Globus pallidus (tissue), 1 donor: ENCODE measurements at regions not wholly inside any gene's neighbourhood (a gene's known extent, or its start where the extent isn't known, plus 50 kb on each side); places are given as distances from the start of the nearest gene placed in this dataset.

Experiments used
- DNase-seq: peaks from one replicate; pipeline ENCODE4 v3.0.0-alpha.2; 2015; ENCODE audit warnings: low spot score

DNA sequence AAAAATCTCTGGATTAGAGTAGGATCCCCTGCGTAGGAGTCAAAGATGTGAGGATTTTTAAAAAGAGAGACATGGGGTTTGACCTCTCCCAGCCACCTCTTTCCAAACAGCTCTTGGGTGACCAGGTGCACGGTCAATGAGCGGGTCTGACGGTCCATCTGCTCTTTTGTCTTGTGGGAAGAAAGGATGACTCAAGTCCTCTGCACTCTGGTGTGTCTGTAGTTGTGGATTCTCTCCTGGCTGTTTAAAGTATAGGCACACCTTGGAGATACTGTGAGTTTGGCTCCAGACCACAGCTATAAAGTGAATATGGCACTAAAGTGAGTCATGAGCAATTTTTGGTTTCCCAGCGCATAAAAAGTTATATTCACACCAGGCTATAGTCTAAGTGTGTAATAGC lies 209.8 kb downstream of the BMP7 start:
- no peak for DNase-seq

DNA sequence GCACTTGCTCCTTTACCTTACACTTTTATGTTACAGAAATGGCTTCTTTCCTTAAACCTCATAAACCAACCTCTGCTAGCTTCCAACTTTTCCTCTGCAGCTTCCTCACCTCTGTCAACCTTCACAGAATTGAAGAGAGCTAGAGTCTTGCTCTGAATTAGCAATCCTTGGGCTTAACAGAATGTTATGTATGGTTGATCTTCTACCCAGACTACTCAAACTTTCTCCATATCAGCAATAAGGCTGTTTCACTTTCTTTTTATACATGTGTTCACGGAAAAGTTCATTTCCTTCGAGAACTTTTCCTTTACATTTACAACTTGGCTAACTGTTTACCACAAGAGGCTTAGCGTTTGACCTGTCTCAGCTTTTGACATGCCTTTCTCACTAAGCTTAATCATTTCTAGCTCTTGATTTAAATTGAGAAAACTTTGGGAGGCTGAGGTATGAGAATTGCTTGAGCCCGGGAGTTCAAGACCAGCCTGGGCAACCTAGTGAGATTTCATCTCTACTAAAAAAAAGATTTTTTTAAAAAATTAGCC lies 207.3 kb downstream of the BMP7 start:
- DNase-seq: no peak

DNA sequence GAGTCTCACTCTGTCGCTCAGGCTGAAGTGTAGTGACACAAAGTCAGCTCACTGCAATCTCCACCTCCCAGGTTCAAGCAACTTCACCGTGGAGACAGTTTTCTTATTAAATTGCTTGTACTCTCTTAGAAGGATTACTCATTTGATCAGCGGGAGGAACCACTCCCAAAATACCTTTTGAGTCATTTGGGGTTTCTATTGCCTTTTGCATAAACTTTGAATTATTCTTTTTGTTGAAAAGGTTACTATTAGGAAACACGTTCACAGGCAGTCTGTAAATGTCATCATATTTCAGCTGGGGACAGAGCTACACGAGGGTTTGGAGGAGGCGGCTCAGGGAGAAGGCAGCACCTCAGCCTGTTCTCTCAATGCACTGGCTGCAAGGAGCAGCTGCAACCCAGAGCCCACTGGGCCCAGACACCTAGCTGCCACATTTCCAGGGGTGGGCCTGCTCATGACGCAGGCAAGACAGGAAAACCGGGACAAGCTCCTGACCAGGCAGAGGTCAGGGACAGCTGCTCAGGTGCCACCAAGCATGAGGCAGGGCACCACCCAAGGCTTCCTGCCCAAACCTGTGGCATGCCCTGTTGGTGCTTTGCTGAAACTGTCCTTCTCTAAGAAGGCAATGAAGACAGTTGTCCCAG lies 205.9 kb downstream of the BMP7 start:
- DNase-seq: no peak

DNA sequence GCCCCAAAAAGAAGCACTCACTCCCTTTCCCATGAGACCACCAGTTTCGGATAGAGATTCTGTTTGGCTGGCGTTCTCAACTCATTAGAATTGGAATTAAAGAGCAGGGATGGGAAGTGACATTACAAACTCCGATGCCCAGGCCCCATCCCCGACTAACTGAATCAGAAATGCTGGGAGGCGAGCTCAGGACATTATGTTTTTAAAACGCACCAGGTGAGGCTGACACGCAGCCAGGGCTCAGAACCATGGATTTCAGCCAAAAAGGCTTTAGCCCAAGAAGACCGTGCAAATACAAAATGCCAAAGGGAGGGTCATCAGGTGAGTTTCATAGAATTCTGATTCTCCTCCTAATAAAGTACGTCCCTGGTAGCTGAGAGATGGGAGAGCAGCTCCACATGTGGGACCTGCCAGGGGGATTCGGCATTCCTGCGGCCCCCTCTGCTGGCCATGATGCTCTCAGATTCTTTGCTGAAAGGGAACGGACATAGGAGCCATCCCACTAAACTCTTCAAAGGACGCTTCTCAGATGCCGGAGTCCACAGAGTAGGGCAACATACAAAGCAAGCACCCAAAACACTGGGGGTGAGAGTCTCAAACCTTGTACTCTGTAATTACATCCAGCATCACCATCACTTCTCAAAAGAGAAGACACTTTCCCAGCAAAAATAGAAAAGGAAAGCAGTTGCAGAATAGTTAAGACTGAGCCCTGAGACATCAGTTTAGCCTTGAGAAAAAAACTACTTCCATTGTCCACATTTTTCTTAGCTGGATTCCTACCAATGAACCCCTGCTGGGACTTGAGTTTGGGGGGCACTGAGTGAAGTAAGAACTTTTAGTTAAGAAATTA lies 205.2 kb downstream of the BMP7 start:
- no peak for DNase-seq

DNA sequence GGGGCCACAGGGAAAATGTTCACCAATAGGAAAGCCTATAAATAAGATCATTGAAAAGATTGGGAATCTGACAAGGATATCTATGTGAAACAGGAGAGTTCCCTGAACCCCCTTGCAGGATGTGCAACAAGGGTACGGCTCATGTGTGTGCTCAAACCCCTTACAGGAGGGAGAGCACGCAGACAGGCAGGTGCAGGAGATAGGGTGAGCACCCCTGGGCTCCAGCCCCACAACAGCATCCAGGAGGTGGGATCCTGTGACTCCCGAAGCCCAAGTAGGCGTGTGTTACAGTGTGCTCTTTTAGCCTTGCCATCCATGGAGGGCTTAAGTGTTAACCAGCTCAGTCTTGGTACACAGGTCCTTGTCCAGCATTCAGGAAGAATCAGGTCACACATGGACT lies 204.2 kb downstream of the BMP7 start:
- DNase-seq: no peak

DNA sequence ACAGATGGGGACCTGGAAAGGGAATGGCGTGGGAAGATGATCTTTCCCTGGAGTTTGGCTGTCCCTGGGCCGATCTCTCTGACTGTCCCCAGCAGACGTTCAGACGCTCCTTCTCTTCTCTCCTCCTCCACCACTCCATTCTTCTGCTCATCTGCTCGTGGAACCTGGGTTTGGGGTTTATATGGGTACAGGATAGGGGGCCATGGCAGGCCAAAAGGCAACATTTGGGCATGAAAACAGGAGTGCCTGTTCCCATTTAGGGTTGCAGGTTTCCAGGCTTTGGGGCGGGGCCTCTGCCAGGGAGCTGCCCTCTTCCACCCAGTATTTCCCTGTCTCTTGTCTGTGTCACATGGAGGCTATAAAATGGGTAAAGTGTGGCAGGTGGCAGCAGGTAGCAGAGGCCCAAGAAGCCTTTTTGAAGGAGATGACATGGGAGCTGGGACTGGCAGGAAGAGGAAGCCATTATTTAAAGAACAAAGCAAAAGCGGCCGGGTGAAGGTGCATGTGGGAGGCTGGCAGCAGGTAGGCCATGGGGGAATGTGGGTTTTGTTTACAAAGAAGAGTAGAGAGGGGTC lies 203.7 kb downstream of the BMP7 start:
- DNase-seq: no peak

DNA sequence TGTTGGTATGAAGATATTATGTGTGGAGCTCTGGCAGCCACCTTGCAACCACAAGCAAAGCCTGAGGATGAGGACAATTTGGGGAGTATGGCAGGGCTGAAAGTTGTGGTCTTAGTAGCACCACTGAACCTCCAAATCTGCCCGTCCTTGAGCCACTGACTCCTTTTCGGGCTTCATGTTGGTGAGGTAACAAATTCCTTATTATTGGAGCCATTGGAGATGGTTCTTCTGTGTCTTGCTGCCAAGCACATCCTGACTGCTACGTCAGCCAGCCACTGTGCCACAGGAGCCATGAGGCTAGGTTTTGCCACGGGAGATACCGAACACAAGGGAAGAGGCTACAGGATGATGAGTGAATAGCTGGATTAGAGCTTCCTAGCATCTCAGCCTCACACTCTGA lies 201.6 kb downstream of the BMP7 start:
- DNase-seq: no peak

DNA sequence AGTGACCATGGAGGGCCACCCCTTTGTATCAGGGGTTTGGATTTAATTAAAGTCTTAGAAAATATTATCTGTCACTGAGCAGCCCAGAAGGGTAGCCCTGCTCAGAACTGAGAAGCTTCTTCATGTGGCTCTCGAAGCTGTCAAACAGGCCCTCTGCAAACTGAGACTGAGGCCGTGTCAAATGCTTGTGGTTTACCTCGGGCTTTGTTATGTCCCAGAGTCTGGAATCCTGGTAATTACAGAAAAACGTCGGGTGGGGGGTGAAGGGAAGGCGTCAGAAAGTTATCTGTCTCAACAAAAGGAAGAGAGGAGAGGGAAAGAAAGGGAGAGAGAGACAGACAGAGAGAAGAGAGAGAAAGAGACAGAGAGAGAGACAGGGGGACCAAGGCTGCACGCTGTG lies 200.8 kb downstream of the BMP7 start:
- no peak for DNase-seq

DNA sequence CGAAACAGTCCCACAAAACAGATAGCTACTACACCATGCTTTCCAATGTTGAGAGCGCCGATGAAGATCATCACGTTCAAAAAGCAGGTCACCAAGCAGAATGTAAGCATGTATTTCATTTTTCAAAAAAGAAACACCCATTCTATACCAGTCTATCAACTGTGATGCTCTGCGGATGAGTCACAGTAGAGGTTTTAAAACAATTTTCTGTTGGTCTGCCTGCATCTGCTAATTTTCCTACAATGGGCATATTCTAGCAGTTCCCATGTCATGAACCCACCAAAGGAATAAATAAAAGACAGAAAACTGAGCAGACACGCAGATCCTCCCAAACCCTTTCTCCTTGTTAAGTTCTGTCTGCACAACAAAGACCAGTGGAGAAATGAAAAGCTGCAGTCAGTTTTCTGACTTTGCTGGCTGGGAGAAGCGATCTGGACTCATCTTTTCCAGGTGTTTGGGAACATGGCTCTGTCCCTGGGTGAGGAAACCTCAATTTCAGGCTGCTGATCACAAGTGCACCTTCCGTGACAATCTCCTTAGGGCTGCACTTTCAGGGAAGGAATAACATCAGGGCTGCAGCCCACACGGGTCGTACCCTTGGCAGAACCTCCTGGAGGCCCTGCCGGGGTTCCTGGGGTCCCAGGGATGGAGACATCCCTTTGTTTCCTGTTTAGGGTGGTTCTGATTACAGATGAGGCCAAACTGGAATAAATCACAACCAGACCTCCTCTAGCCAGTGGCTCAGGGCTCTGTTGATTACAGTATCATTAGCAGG lies 200.1 kb downstream of the BMP7 start:
- DNase-seq: no peak

DNA sequence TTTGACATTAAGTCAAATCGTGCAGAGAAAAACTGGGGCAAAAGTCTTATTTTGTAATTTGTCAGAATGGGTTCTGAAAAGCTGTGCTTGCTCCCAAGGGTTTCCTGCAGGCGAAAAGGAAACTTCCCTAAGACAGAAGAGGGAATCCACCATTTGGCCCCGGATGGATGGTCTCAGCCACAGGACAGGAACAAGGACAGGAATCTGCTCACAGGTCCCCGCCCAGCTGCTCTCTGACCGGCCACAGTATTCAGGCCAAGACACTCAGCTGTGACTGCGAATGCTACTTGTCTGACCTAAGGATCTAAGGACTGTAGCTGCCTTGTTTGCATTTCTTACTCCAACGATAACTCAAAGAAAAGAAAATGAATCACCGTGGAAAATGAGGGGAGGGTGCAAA lies 197.0 kb downstream of the BMP7 start:
- DNase-seq: no peak

DNA sequence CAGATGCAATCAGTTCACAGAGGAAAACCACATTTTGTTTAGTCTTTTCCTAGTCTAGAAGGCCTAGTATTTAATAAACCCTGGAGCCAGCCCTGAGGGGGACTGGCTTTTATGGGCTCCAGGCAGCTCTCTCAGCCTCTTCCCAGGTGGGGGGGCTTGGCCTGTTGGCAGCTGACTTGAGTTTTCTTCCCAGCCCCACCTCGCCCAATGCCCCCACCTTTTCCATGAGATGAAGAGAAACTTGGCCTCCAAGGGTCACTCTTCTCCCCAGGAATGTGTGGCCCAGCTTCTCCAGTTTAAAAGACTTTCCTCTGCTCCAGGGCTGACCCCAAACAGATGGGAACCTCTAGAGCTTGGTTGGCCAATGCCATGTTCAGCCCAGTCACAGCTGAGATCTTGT lies 196.1 kb downstream of the BMP7 start:
- DNase-seq: no peak

DNA sequence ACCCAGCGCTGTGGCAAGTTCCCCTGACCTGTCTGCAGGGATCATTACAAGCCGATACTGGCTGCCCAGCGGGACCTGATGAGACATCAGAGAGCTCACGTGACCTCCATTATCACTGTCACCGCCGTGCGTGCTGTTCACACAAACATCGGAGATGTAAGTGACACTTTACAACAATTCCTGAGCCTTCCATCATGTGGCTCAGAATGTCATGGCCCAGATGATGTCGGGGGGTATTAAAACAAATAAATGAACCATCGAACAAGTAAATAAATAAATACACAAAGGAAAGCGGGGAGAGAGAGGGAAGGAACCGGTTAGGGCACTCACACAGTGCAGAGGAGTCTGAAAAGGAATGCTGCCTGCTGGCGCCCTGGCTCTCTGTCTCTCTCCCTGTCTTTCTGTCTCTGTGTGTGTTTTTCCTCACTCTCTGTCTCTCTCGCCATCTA lies 195.1 kb downstream of the BMP7 start:
- no peak for DNase-seq

DNA sequence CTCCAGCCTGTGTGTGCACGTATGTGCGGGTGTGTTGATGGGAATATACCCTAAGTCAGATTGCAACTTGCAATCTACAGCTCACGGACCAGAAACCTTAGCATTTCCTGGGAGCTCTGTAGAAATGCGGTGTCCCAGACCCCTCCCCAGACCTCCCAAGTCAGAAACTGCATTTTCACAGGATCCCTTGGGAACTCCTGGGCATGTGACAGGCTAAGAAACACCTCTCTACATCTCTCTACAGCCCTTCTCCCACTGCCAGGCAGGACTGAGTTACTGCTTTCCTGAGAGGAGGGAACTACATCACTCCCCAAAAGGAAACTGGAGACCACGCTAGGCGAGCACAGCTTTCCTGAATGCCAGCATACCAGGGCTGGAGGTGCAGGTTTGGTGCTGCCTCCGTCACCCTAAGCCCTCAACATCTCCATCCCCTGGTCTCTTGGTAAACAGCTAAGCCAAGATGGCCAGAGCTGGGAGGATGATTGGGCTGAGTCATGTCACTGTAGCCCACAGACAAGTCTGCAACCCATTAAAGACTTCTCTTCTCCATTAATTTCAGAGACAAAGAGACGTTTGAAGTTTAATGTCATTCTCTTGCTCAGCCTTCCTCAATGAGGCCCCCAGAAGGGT lies 194.4 kb downstream of the BMP7 start:
- no peak for DNase-seq

DNA sequence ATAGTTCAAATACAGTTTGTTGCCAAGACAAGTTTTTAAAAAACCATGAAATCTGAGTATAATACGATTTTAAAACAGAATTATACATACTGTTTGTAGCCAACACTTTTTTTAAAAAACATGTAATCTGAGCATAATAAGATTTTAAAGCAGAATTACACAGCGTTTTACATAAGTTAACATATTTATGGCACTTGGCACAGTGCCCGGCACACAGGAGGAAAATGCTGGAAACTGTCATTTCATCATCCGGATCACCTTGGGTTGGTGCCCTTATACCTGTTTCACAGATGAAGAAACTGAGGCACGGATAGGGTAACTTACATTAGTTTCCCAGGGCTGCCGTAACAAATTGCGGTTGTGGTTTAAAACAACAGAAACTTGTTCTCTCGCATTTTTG lies 193.0 kb downstream of the BMP7 start:
- DNase-seq: no peak

DNA sequence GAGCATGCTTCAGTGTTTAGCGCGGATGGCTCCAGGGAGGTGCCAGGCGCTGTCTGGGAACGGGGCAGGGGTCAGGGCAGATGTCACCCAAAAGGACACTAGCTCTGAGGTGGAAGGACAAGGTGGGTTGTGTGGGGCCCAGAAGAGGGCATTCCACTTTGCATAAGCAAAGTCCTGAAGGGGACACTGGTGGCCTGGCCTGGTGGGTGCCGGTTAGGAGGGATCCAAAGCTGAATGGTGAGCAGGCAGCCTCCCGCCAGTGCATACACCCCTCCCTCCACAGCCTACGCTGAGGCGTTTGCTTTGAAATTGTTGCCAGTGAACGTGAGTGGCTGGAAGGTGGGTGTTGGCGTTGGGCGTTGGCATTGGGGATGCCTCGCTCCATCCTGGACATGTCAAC lies 192.1 kb downstream of the BMP7 start:
- DNase-seq: no peak

DNA sequence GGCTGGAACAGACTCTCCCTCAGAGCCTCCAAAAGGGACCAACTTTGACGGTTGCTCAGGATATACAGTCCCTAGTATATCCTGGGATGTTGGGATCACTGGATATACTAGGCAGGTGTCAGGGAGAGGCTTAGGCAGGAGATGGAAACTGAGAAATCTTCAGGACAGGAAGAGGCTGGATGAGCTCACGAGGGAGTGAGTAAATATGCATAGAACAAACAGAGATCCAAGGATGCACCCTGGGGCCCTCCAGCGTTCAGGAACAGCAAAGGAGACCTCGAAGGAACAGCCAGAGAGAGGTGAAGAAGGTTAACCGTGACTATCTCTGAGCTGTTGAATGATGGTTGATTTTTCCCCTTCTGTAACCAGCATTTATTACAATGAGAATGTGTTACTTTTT lies 191.3 kb downstream of the BMP7 start:
- no peak for DNase-seq

DNA sequence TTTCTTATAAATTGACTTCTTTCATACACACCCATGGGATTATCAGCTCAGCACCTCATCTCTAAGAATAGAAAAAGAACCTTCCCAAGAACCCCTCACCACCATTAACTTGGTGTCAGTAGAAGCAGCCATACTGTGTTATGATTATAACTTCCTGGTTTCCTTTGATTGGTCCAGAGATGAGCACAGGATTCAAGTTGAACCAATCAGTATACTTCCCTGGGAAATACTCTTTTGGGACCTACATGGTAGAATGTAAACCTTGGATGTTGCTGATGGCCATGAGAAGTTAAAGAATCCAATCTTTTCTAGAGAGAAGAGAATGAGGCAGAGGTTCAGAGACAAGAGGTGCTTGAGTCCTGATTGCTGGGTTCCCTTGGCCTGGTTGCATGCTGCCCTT lies 190.8 kb downstream of the BMP7 start:
- DNase-seq: no peak

DNA sequence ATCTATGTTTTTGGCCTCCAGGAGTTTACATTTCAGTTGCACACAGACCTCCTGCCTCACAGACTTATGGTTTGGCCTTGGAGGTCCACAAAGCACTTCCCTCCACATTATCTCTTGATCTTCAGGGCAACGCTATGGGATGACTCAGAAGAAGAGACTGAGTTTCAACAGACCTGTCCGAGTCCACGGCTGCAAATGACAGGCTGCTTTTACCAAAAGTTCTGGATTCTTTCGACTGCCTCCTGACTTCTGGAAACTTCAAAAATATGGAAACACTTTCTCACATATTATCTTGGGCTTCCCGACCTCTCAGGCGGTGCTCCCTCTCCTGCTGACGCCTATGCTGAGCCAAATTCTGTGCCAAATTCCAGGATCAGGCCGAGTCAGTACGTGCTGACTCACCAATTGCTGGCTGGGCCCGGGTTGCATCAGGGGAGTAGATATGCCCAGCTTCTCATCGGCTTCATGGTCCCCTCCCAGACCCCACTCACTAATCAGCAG lies 190.2 kb downstream of the BMP7 start:
- no peak for DNase-seq

DNA sequence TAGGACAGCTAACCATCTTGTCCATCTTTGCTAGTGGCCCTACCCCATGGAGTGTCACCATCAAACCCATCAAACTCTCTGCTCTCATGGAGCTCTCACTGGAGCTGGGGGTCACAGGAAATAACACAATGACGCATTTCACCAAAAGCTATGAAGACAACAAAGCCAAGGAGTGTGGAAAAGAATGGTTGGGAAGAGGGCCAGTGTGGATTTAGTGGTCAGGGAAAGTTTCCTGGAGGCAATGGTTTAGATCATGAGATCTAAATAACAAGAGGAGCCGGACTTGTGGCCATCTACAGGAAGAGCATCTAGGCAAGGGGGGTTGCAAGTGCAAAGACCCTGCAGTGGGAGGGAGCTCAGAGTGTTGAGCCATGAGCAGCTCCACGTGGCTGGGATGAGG lies 189.5 kb downstream of the BMP7 start:
- no peak for DNase-seq

DNA sequence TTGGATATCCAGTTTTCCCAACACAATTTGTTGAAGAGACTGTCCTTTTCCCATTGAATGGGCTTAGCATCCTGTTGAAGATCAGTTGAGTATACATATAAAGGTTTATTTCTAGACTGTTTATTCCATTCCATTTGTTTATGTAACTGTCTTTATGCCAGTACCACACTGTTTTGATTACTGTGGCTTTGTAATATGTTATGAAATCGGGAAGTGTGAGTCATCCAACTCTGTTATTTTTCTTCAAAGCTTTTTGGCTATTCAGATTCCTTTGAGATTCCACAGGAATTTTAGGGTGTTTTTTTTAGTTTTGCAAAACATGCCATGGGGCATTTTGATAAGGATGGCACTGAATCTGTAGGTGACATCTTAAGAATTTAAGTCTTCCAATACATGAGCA lies 188.3 kb downstream of the BMP7 start:
- no peak for DNase-seq
